D721Med (cell line): ENCODE measurements at regions not wholly inside any gene's neighbourhood (a gene's known extent, or its start where the extent isn't known, plus 50 kb on each side); places are given as distances from the start of the nearest gene placed in this dataset.

Experiments
- DNase-seq: peaks from one replicate; pipeline ENCODE4 v3.0.0; 2011; ENCODE audit warnings: low spot score; ENCODE audit not compliant: insufficient read length
- FAIRE-seq: peaks from 2 replicates; lab custom pipeline; 2011; peaks lifted over from hg19 to GRCh38; lab: Jason Lieb, UNC
- TF ChIP-seq, protein P1 (sequence below): IDR thresholded peaks from 2 replicates; pipeline ENCODE4 v1.5.1; 2012; ENCODE audit warnings: mild to moderate bottlenecking, control low read depth; ENCODE audit not compliant: insufficient read depth; ENCODE audit errors: missing control alignments

DNA sequence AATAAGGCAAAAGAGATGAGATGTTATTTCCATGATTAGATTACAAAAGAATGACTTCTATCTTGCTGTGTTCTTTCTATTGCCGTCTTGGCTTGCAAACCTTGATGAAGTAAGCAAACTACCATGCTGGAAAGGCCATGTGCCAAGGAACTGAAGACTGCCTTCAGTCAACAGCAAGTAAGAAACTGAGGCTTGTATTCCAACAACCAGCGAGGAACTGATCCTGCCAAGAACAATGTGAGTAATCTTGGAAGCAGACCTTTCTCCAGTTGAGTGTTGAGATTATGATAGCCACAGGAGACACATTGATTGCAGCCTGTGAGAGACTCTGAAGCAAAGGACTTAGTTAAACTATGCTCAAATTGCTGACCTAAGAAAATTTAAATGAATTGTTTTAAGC lies 164.6 kb upstream of the GRM3 start:
- DNase-seq: no peak
- no peak for FAIRE-seq
- TF ChIP-seq, protein P1, sequence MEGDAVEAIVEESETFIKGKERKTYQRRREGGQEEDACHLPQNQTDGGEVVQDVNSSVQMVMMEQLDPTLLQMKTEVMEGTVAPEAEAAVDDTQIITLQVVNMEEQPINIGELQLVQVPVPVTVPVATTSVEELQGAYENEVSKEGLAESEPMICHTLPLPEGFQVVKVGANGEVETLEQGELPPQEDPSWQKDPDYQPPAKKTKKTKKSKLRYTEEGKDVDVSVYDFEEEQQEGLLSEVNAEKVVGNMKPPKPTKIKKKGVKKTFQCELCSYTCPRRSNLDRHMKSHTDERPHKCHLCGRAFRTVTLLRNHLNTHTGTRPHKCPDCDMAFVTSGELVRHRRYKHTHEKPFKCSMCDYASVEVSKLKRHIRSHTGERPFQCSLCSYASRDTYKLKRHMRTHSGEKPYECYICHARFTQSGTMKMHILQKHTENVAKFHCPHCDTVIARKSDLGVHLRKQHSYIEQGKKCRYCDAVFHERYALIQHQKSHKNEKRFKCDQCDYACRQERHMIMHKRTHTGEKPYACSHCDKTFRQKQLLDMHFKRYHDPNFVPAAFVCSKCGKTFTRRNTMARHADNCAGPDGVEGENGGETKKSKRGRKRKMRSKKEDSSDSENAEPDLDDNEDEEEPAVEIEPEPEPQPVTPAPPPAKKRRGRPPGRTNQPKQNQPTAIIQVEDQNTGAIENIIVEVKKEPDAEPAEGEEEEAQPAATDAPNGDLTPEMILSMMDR: no peak

DNA sequence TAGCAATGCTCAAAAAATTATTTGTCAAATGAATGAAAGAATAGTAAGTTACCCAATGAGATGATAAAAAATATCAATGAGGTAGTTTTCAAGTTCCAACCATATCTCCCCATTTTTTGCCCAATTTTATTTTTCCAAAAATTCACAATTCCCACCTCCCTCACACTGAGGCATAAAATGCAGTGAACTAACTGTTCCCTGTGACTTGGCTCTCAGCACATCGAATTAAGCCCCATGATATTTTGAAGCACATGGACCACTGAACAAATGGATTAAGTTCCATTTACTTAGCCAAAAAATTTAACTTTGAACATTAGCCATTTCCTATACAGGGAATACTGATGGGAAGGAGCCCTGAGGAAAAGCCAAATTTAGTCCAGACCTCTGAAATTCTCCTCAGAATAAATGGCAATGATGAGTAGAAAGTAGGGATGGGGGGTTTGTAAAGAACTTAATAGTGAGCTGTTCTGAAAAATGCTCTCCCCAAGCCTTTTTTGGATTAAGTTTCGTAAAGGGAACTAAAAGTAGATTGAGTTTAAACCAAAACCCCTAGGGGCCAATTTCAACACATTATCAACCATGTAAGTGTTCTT lies 166.3 kb upstream of the GRM3 start:
- FAIRE-seq (no peak), DNase-seq (no peak)
- TF ChIP-seq, protein P1: no peak

DNA sequence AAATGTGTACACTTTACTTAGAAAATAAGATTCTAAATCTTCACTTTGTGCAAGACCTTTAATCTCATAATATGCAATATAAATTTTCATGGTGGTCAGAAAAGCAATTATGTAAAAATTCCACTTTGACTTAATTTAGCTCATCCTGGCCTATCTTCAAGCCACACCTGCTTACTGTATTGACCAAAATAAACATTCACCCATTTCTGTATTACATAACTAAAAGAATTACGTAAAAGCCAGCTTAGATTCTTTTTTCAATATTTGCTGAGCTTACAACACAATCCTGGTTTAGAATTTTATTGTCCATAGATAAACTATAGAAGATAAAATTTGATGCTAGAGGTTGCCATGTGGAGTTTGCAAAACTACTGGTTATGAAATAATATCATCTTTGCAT lies 172.9 kb upstream of the GRM3 start:
- TF ChIP-seq, protein P1: no peak
- FAIRE-seq (no peak), DNase-seq (no peak)

DNA sequence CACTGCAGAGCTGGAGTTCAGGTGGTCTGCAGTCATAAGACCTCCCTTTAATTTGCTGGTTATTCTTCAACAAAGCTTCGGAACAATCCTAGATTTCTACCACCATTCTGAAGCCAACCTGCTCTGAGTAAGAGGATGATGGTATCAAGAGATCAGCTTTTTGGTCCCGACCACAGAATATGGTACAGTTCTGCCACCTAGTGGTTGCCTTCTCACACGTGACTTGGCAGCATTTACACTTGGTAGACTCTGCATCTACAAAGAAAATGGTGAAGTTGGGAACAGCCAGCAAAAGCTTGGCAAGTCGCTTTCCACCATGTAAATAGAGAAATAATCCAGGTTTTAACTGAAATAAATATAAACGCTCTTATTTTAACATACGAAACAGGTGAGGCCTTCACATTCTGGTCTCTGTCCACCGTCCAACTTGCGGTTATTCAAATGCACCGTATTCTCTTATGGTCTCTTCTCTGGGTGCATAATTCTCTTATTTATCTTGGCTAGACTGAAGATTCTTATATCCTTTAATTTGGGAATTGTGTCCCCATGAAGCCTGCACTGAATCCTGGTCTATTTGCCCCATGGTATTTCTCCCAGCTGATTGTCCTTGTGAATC lies 173.9 kb upstream of the GRM3 start:
- DNase-seq (no peak), FAIRE-seq (no peak)
- TF ChIP-seq, protein P1: peak; percentile 94

DNA sequence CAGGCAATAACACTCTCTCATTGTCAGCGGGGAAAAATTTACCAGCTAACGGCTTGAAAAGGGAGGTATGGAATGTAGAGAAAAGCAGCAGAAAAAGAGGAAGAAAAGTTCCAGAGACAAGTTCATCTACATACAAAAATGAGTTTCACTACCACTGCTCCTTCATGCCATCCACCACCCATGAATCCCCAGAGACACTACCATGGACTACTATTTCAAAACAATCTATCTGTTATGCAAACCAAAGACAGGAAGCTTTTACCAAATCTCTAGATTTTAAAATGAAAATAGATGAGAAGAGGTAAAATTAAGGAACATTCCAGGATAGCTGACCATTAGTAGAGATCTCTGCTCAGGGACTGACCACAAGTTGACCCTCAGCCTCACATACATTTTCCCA lies 189.0 kb upstream of the GRM3 start:
- FAIRE-seq: no peak
- no peak for DNase-seq
- TF ChIP-seq, protein P1: no peak

DNA sequence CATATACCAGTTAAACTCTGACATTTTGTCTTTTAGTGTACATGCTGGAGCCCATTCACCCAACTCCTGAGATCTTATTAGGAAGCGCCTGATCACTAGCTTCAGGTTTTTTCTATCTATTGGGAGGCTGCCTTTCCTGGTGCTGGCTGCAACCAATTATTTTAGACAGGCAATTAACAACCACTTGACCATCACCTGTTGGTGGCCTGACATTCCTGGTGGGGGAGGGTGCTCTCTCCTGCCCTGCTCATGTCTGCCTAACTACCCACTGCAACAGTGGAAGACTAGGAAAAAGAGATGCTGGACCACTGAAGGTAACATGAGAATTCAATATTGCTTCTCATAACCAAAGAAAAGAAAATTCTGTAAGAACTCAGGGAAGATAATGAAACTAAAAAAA lies 190.3 kb upstream of the GRM3 start:
- TF ChIP-seq, protein P1: no peak
- no peak for DNase-seq
- no peak for FAIRE-seq

DNA sequence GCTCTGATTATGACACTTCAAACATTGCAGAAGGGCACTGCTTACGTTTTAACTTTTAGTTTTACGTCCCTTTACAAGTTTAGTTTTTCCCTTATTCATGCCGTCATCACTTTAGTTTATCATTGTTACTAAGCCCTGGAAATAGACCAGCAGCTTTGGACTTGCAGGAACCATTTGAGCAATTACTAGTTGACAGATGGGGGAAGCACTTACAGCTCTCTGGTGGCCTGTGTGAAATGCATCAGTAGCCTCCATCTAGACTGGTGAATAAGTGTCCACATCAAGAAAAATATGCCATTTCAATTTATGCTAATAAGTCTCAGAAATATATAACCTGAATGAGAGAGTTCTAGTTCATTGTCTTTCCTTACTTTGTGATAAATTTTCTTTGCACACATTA lies 194.9 kb upstream of the GRM3 start:
- DNase-seq: no peak
- TF ChIP-seq, protein P1: no peak
- FAIRE-seq: no peak
